ENCODE measurements at regions not wholly inside any gene's neighbourhood (a gene's known extent, or its start where the extent isn't known, plus 50 kb on each side); places are given as distances from the start of the nearest gene placed in this dataset.

GRCh38 chr16:21338537-21339268 is 60.6 kb upstream of the CRYM start:
- TF ChIP-seq SIN3A (IDR thresholded peaks at IDR 0.05; ENCODE audit: low read depth) (no peak), EZH2phosphoT487 (IDR thresholded peaks at IDR 0.05; ENCODE audit: borderline replicate concordance) (no peak), POLR2AphosphoS5 (IDR thresholded peaks at IDR 0.05; ENCODE audit: low read depth, low read length) (no peak), JUND (IDR thresholded peaks at IDR 0.05) (no peak), SP1 (IDR thresholded peaks at IDR 0.05; ENCODE audit: low read depth) (no peak)
- TF ChIP-seq, protein P1, sequence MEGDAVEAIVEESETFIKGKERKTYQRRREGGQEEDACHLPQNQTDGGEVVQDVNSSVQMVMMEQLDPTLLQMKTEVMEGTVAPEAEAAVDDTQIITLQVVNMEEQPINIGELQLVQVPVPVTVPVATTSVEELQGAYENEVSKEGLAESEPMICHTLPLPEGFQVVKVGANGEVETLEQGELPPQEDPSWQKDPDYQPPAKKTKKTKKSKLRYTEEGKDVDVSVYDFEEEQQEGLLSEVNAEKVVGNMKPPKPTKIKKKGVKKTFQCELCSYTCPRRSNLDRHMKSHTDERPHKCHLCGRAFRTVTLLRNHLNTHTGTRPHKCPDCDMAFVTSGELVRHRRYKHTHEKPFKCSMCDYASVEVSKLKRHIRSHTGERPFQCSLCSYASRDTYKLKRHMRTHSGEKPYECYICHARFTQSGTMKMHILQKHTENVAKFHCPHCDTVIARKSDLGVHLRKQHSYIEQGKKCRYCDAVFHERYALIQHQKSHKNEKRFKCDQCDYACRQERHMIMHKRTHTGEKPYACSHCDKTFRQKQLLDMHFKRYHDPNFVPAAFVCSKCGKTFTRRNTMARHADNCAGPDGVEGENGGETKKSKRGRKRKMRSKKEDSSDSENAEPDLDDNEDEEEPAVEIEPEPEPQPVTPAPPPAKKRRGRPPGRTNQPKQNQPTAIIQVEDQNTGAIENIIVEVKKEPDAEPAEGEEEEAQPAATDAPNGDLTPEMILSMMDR (IDR thresholded peaks at IDR 0.05 in 2 of 3, conservative IDR thresholded peaks at IDR 0.05 in 1 of 3; ENCODE audit: borderline replicate concordance in 1 of 3, insufficient read depth in 1 of 3, low read depth in 2 of 3, low read length in 2 of 3): no peak

Data from HCT116 (cell line).